Mammary epithelial cell (primary cell): ENCODE measurements at regions not wholly inside any gene's neighbourhood (a gene's known extent, or its start where the extent isn't known, plus 50 kb on each side); places are given as distances from the start of the nearest gene placed in this dataset.

ENCODE experiments used
- CTCF ChIP-seq, 2 donors: IDR thresholded peaks in 1 of 2; conservative IDR thresholded peaks in 1 of 2; 2 replicates each; pipeline ENCODE4 v1.5.1; 2011 to 2012; ENCODE audit warnings: inconsistent platforms in 2 of 2, low read length in 2 of 2, mild to moderate bottlenecking in 2 of 2, control low read depth in 1 of 2, low read depth in 1 of 2; ENCODE audit not compliant: insufficient read depth in 1 of 2; ENCODE audit errors: extremely low read depth in 1 of 2
- EZH2 ChIP-seq: IDR thresholded peaks from 2 replicates; pipeline ENCODE4 v1.6.1; 2012; ENCODE audit warnings: low read length, inconsistent platforms, borderline replicate concordance

GRCh38 chr11:38952698-38953097 is 2354.7 kb upstream of the RAG2 start:
- TF ChIP-seq CTCF (conservative IDR thresholded peaks at IDR 0.05 in 1 of 2, IDR thresholded peaks at IDR 0.05 in 1 of 2; ENCODE audit: extremely low read depth in 1 of 2, insufficient read depth in 1 of 2, low read depth in 1 of 2, low read length in 2 of 2), result no peak
- no peak for TF ChIP-seq EZH2
